ENCODE measurements at regions not wholly inside any gene's neighbourhood (a gene's known extent, or its start where the extent isn't known, plus 50 kb on each side); places are given as distances from the start of the nearest gene placed in this dataset.

DNA sequence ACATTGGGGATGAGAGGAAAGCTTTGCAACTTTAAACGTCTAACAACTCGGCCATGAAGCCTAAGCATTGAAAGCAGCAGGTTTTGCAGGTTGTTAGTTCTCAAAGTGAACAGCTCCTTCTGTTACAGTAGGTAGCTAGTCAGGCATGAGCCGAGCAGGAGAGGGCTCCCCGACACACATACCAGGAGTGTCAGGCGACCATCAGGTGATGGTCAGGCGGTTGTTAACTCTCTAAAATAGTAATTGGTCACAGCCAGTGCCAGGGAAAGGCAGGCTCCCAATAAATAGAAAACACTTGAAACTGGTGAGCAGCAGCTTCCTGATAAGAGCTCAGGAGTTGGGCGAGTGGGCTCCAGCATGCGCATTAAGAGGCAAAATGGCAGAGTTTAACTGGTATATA lies 53.5 kb upstream of the DAPL1 start:
- Histone ChIP-seq H3K79me2 (ENCODE audit: insufficient read depth, low read length) (no peaks in the 10 kb centered on the region), H3K27me3 (ENCODE audit: control insufficient read depth in 1 of 2, insufficient read depth in 2 of 2, low read length in 2 of 2) (peaks cover 4 to 32% of the 10 kb centered on the region in 2 experiments; a peak in 4 of 5 replicates), H3K4me2 (ENCODE audit: low read depth, low read length) (no peak overlapping the region), H3K36me3 (replicated peaks in 1 of 2; ENCODE audit: control insufficient read depth in 1 of 2, insufficient read depth in 2 of 2, low read length in 2 of 2) (no peaks in the 10 kb centered on the region), H3K4me3 (replicated peaks in 1 of 3; ENCODE audit: insufficient read depth in 1 of 3, low read depth in 2 of 3, low read length in 3 of 3) (no peak overlapping the region), H3K4me1 (ENCODE audit: insufficient read depth, low read length) (peaks cover 47% of the 10 kb centered on the region), H4K20me1 (ENCODE audit: insufficient read depth, low read length) (no peaks in the 10 kb centered on the region), H3K9me3 (ENCODE audit: low read length) (no peaks in the 10 kb centered on the region), H2AFZ (ENCODE audit: low read length) (no peak overlapping the region), H3K9ac (ENCODE audit: insufficient read depth, low read depth, low read length) (no peak overlapping the region), H3K27ac (ENCODE audit: extremely low read length, insufficient read depth, low read length) (no peak overlapping the region)
- WGBS (ENCODE audit: low lambda C conversion rate): 38% methylated on average over 8 of the region's 8 CpGs
- intact Hi-C loops (cut with micrococcal nuclease; ENCODE audit: unreplicated experiment): no loop called here
- POLR2A ChIA-PET: no interaction called here
- no TSS peak for BruUV-seq (replicated peaks)
- no peak for TF ChIP-seq ZMYM3 (CRISPR knock-in tag; IDR thresholded peaks at IDR 0.05)
- TF ChIP-seq ZNF224 (CRISPR knock-in tag; IDR thresholded peaks at IDR 0.05): no peak
- no peak for TF ChIP-seq KLF12 (CRISPR knock-in tag; IDR thresholded peaks at IDR 0.05; ENCODE audit: borderline replicate concordance)
- no peak for TF ChIP-seq FOXJ3 (CRISPR knock-in tag; IDR thresholded peaks at IDR 0.05; ENCODE audit: borderline replicate concordance)
- TF ChIP-seq EHMT2 (IDR thresholded peaks at IDR 0.05; ENCODE audit: borderline replicate concordance, low read depth, low read length): no peak
- no peak for TF ChIP-seq ZNF605 (CRISPR knock-in tag; IDR thresholded peaks at IDR 0.05)
- TF ChIP-seq ATF5 (CRISPR knock-in tag; IDR thresholded peaks at IDR 0.05; ENCODE audit: low read depth): no peak
- no peak for ATAC-seq
- no peak for FAIRE-seq
- CTCF ChIA-PET (ENCODE audit: low intra/inter-chr PET ratio, low total read pairs): no interaction called here
- no peak for DNase-seq (ENCODE audit: low spot score)
- in situ Hi-C loops (cut with HindIII; ENCODE audit: extremely low pct_ligation_motif_present, low pct_unique_long_range_greater_than_20kb): loop anchor here (25.0 kb wide), 1 partner anchor 279 kb away; the partner anchor contains the start of genes CCDC148 and PKP4

DNA sequence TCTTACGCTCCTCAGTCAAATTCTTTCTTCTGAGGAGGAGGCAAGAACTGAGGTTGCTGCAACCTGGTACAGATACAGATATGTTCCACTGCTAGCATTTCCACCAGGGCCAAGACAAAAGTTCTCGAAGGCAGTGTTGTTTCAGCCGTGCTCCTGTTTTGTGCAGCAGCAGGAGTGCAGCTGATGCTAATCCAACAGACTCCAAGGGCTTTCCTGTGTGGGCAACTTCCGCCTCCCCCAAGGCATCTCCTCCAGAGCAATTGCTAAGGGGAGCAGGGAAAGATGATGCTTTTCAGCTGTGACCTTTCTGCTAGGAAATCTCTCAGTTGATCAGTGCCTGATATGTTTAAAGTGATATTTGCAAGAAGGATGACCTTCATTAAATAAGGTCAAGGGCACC lies 52.6 kb upstream of the DAPL1 start:
- CTCF ChIA-PET (ENCODE audit: low intra/inter-chr PET ratio, low total read pairs): no interaction called here
- Histone ChIP-seq H3K4me2 (ENCODE audit: low read depth, low read length) (no peak overlapping the region), H3K27me3 (ENCODE audit: control insufficient read depth in 1 of 2, insufficient read depth in 2 of 2, low read length in 2 of 2) (peaks cover 4 to 29% of the 10 kb centered on the region in 2 experiments; a peak in 4 of 5 replicates), H3K36me3 (replicated peaks in 1 of 2; ENCODE audit: control insufficient read depth in 1 of 2, insufficient read depth in 2 of 2, low read length in 2 of 2) (no peaks in the 10 kb centered on the region), H3K79me2 (ENCODE audit: insufficient read depth, low read length) (no peaks in the 10 kb centered on the region), H3K27ac (ENCODE audit: extremely low read length, insufficient read depth, low read length) (no peak overlapping the region), H3K4me3 (replicated peaks in 1 of 3; ENCODE audit: insufficient read depth in 1 of 3, low read depth in 2 of 3, low read length in 3 of 3) (no peak overlapping the region), H3K9me3 (ENCODE audit: low read length) (no peaks in the 10 kb centered on the region), H4K20me1 (ENCODE audit: insufficient read depth, low read length) (no peaks in the 10 kb centered on the region), H3K9ac (ENCODE audit: insufficient read depth, low read depth, low read length) (no peak overlapping the region), H3K4me1 (ENCODE audit: insufficient read depth, low read length) (peaks cover 48% of the 10 kb centered on the region), H2AFZ (ENCODE audit: low read length) (no peak overlapping the region)
- WGBS (ENCODE audit: low lambda C conversion rate): 48% methylated on average over 4 of the region's 4 CpGs
- no TSS peak for BruUV-seq (replicated peaks)
- in situ Hi-C loops (cut with HindIII; ENCODE audit: extremely low pct_ligation_motif_present, low pct_unique_long_range_greater_than_20kb) (loop anchor here (25.0 kb wide), 1 partner anchor 280 kb away; the partner anchor contains the start of genes CCDC148 and PKP4), intact Hi-C loops (cut with micrococcal nuclease; ENCODE audit: unreplicated experiment) (no loop called here)
- FAIRE-seq: no peak
- ATAC-seq: no peak
- TF ChIP-seq MBD4 (IDR thresholded peaks at IDR 0.05; ENCODE audit: borderline replicate concordance, low read length): no peak
- no peak for TF ChIP-seq TBX2 (CRISPR knock-in tag; IDR thresholded peaks at IDR 0.05; ENCODE audit: borderline replicate concordance)
- no peak for TF ChIP-seq SMYD3 (CRISPR knock-in tag; IDR thresholded peaks at IDR 0.05)
- no peak for TF ChIP-seq ZBTB37 (CRISPR knock-in tag; IDR thresholded peaks at IDR 0.05)
- TF ChIP-seq HES4 (CRISPR knock-in tag; IDR thresholded peaks at IDR 0.05; ENCODE audit: borderline replicate concordance): no peak
- TF ChIP-seq ZNF619 (CRISPR knock-in tag; IDR thresholded peaks at IDR 0.05): no peak
- no peak for TF ChIP-seq HDAC2 (CRISPR knock-in tag; IDR thresholded peaks at IDR 0.05)
- no peak for TF ChIP-seq MAFK (conservative IDR thresholded peaks at IDR 0.05 in 1 of 2, IDR thresholded peaks at IDR 0.05 in 1 of 2; ENCODE audit: low read length in 2 of 2)
- DNase-seq (ENCODE audit: low spot score): no peak
- POLR2A ChIA-PET: no interaction called here
